ENCODE measurements at regions not wholly inside any gene's neighbourhood (a gene's known extent, or its start where the extent isn't known, plus 50 kb on each side); places are given as distances from the start of the nearest gene placed in this dataset.

DNA sequence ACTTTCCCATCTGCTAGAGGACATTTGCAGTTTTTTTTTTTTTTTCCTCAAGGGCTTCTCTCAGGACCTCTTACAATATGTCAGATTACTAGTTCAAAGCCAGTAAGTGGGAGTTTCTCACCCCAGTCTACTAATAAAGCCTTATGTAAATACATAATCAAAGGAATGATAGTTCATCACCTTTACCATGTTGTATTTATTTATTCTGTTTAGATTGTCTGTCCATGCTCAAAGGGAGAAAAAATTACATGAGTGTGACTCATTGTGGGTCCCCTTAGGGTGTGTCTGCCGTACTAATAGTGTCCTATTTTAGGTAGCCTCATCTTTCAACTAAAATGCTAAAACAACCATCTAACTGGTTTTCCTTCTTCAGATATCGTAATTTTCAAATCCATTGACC is 917.6 kb downstream of the EPHA3 start:
- H3K79me2 ChIP-seq (ENCODE audit: control insufficient read depth, insufficient read depth, low read length), result no peaks in the 10 kb centered on the region
- H4K20me1 ChIP-seq (replicated peaks; ENCODE audit: control insufficient read depth, insufficient read depth, low read length), result no peaks in the 10 kb centered on the region
- no TSS peak for BruUV-seq (replicated peaks)
- H3K9ac ChIP-seq (ENCODE audit: insufficient read depth in 1 of 2, low read depth in 2 of 2, low read length in 2 of 2), result no peak overlapping the region
- H3K4me2 ChIP-seq (ENCODE audit: insufficient read depth, low read length), result no peak overlapping the region
- H3K4me1 ChIP-seq (replicated peaks in 1 of 2; ENCODE audit: control insufficient read depth in 2 of 2, insufficient read depth in 2 of 2, low read length in 2 of 2), result no peaks in the 10 kb centered on the region
- POLR2A ChIA-PET, result no interaction called here
- no peaks in the 10 kb centered on the region for H3K36me3 ChIP-seq (ENCODE audit: control insufficient read depth, insufficient read depth, low read length)
- FAIRE-seq, result no peak
- H3K9me3 ChIP-seq (replicated peaks; ENCODE audit: control insufficient read depth, insufficient read depth, low read depth, low read length), result no peaks in the 10 kb centered on the region
- TF ChIP-seq NEUROD1 (IDR thresholded peaks at IDR 0.05; ENCODE audit: borderline replicate concordance, low read depth, low read length, partially characterized antibody) (no peak), ZNF212 (CRISPR knock-in tag; IDR thresholded peaks at IDR 0.05) (no peak), TEAD4 (IDR thresholded peaks at IDR 0.05; ENCODE audit: low read length) (no peak), TEAD4 (CRISPR knock-in tag; IDR thresholded peaks at IDR 0.05; ENCODE audit: borderline replicate concordance) (no peak)
- TF ChIP-seq, protein P1, sequence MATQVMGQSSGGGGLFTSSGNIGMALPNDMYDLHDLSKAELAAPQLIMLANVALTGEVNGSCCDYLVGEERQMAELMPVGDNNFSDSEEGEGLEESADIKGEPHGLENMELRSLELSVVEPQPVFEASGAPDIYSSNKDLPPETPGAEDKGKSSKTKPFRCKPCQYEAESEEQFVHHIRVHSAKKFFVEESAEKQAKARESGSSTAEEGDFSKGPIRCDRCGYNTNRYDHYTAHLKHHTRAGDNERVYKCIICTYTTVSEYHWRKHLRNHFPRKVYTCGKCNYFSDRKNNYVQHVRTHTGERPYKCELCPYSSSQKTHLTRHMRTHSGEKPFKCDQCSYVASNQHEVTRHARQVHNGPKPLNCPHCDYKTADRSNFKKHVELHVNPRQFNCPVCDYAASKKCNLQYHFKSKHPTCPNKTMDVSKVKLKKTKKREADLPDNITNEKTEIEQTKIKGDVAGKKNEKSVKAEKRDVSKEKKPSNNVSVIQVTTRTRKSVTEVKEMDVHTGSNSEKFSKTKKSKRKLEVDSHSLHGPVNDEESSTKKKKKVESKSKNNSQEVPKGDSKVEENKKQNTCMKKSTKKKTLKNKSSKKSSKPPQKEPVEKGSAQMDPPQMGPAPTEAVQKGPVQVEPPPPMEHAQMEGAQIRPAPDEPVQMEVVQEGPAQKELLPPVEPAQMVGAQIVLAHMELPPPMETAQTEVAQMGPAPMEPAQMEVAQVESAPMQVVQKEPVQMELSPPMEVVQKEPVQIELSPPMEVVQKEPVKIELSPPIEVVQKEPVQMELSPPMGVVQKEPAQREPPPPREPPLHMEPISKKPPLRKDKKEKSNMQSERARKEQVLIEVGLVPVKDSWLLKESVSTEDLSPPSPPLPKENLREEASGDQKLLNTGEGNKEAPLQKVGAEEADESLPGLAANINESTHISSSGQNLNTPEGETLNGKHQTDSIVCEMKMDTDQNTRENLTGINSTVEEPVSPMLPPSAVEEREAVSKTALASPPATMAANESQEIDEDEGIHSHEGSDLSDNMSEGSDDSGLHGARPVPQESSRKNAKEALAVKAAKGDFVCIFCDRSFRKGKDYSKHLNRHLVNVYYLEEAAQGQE (IDR thresholded peaks at IDR 0.05; ENCODE audit: borderline replicate concordance), result no peak
- TF ChIP-seq, protein P1 (CRISPR knock-in tag; IDR thresholded peaks at IDR 0.05; ENCODE audit: low read depth), result no peak
- TF ChIP-seq, protein P2, sequence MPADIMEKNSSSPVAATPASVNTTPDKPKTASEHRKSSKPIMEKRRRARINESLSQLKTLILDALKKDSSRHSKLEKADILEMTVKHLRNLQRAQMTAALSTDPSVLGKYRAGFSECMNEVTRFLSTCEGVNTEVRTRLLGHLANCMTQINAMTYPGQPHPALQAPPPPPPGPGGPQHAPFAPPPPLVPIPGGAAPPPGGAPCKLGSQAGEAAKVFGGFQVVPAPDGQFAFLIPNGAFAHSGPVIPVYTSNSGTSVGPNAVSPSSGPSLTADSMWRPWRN (IDR thresholded peaks at IDR 0.05; ENCODE audit: low read depth), result no peak
- TF ChIP-seq, protein P3, sequence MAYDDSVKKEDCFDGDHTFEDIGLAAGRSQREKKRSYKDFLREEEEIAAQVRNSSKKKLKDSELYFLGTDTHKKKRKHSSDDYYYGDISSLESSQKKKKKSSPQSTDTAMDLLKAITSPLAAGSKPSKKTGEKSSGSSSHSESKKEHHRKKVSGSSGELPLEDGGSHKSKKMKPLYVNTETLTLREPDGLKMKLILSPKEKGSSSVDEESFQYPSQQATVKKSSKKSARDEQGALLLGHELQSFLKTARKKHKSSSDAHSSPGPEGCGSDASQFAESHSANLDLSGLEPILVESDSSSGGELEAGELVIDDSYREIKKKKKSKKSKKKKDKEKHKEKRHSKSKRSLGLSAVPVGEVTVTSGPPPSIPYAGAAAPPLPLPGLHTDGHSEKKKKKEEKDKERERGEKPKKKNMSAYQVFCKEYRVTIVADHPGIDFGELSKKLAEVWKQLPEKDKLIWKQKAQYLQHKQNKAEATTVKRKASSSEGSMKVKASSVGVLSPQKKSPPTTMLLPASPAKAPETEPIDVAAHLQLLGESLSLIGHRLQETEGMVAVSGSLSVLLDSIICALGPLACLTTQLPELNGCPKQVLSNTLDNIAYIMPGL (CRISPR knock-in tag; IDR thresholded peaks at IDR 0.05), result no peak
- ATAC-seq, result no peak
- intact Hi-C loops (cut with micrococcal nuclease), result no loop called here
- CTCF ChIA-PET (ENCODE audit: low intra/inter-chr PET ratio), result no interaction called here
- no peak overlapping the region for H2AFZ ChIP-seq (ENCODE audit: low read depth, low read length)
- DNase-seq (ENCODE audit: extremely low read depth in 1 of 4, low spot score in 3 of 4), result no peak
- in situ Hi-C loops (cut with MboI), result no loop called here
- no peak overlapping the region for H3K27ac ChIP-seq (ENCODE audit: extremely low read depth, low read depth, low read length)
- H3K9me1 ChIP-seq (ENCODE audit: control insufficient read depth, insufficient read depth, low read length), result no peaks in the 10 kb centered on the region
- no peak overlapping the region for H3K4me3 ChIP-seq
- 0% methylated on average over 2 of the region's 2 CpGs for WGBS (ENCODE audit: insufficient coverage, low coverage, missing lambda C conversion rate)
- no peaks in the 10 kb centered on the region for H3K27me3 ChIP-seq (ENCODE audit: control insufficient read depth in 2 of 2, insufficient read depth in 2 of 2, low read length in 2 of 2)
